ENCODE measurements at regions not wholly inside any gene's neighbourhood (a gene's known extent, or its start where the extent isn't known, plus 50 kb on each side); places are given as distances from the start of the nearest gene placed in this dataset.

DNA sequence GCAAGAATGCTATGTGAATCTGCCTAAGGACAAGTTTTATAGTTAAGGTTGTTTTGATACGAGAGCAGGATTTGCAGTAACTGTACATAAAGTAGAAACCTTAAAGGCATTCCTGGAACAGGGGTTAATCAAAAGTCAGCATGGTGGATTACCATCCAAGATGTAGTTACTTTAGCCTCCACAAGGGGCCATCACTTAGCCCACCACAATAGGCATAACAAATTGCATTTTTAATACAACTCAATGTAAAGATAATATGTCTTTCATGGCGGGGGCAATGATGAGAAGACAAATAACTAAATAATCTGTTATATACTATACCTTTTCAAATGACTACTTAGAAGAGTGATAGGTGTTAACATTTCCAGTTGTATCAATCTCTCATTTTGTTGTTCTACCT is 611.2 kb upstream of the ADGRL4 start:
- TF ChIP-seq, protein P1, sequence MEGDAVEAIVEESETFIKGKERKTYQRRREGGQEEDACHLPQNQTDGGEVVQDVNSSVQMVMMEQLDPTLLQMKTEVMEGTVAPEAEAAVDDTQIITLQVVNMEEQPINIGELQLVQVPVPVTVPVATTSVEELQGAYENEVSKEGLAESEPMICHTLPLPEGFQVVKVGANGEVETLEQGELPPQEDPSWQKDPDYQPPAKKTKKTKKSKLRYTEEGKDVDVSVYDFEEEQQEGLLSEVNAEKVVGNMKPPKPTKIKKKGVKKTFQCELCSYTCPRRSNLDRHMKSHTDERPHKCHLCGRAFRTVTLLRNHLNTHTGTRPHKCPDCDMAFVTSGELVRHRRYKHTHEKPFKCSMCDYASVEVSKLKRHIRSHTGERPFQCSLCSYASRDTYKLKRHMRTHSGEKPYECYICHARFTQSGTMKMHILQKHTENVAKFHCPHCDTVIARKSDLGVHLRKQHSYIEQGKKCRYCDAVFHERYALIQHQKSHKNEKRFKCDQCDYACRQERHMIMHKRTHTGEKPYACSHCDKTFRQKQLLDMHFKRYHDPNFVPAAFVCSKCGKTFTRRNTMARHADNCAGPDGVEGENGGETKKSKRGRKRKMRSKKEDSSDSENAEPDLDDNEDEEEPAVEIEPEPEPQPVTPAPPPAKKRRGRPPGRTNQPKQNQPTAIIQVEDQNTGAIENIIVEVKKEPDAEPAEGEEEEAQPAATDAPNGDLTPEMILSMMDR (IDR thresholded peaks at IDR 0.05): no peak
- TF ChIP-seq POLR2A (IDR thresholded peaks at IDR 0.05): no peak
